Trophoblast cell (in vitro differentiated cells and primary cell): ENCODE measurements at regions not wholly inside any gene's neighbourhood (a gene's known extent, or its start where the extent isn't known, plus 50 kb on each side); places are given as distances from the start of the nearest gene placed in this dataset.

ENCODE experiments used
- DNase-seq, 2 donors: peaks; one replicate each; pipeline ENCODE4 v3.0.0-alpha.2; 2016
- H2AFZ ChIP-seq: 2 replicates; pipeline ENCODE4 v1.6.1; 2013; ENCODE audit warnings: low read length, moderate library complexity, mild to moderate bottlenecking; ENCODE audit not compliant: insufficient read depth, poor library complexity
- H2AK5ac ChIP-seq: 2 replicates; pipeline ENCODE4 v1.6.1; 2013; ENCODE audit warnings: mild to moderate bottlenecking, low read length
- H2BK120ac ChIP-seq: 2 replicates; pipeline ENCODE4 v1.6.1; 2013; ENCODE audit warnings: low read length, mild to moderate bottlenecking, moderate library complexity; ENCODE audit not compliant: insufficient read depth, poor library complexity
- H2BK12ac ChIP-seq: 2 replicates; pipeline ENCODE4 v1.6.1; 2013; ENCODE audit warnings: mild to moderate bottlenecking, low read length, moderate library complexity
- H2BK5ac ChIP-seq: 2 replicates; pipeline ENCODE4 v1.6.1; 2013; ENCODE audit warnings: low read length, low read depth, moderate library complexity, mild to moderate bottlenecking; ENCODE audit not compliant: poor library complexity
- H3K14ac ChIP-seq: 2 replicates; pipeline ENCODE4 v1.6.1; 2013; ENCODE audit warnings: mild to moderate bottlenecking, low read length
- H3K18ac ChIP-seq: 2 replicates; pipeline ENCODE4 v1.6.1; 2013; ENCODE audit warnings: mild to moderate bottlenecking, low read length
- H3K23ac ChIP-seq: 2 replicates; pipeline ENCODE4 v1.6.1; 2013; ENCODE audit warnings: low read length
- H3K27ac ChIP-seq: 2 replicates; pipeline ENCODE4 v1.5.1; 2013; ENCODE audit warnings: low read depth, mild to moderate bottlenecking, inconsistent platforms, low read length, moderate library complexity
- H3K27me3 ChIP-seq: 2 replicates; pipeline ENCODE4 v1.6.1; 2013; ENCODE audit warnings: inconsistent platforms, mild to moderate bottlenecking, low read length, moderate library complexity; ENCODE audit not compliant: insufficient read depth
- H3K36me3 ChIP-seq, 2 experiments: 1 replicate in 1 of 2; 2 replicates in 1 of 2; pipeline ENCODE4 v1.6.1; 2013; ENCODE audit warnings: low read length in 2 of 2, mild to moderate bottlenecking in 2 of 2, moderate library complexity in 1 of 2; ENCODE audit not compliant: insufficient read depth in 2 of 2, control insufficient read depth in 1 of 2
- H3K4ac ChIP-seq: 2 replicates; pipeline ENCODE4 v1.6.1; 2013; ENCODE audit warnings: low read depth, mild to moderate bottlenecking, low read length, moderate library complexity
- H3K4me1 ChIP-seq, 2 experiments: 1 replicate in 1 of 2; 2 replicates in 1 of 2; pipeline ENCODE4 v1.6.1; 2013; ENCODE audit warnings: low read length in 2 of 2, mild to moderate bottlenecking in 2 of 2, moderate library complexity in 1 of 2; ENCODE audit not compliant: insufficient read depth in 2 of 2, control insufficient read depth in 1 of 2
- H3K4me2 ChIP-seq: 2 replicates; pipeline ENCODE4 v1.6.1; 2013; ENCODE audit warnings: inconsistent platforms, mild to moderate bottlenecking, low read length, moderate library complexity
- H3K4me3 ChIP-seq: 2 replicates; pipeline ENCODE4 v1.5.1; 2013; ENCODE audit warnings: mild to moderate bottlenecking, low read depth, low read length, inconsistent platforms
- H3K79me1 ChIP-seq: one replicate; pipeline ENCODE4 v1.6.1; 2013; ENCODE audit warnings: low read length
- H3K79me2 ChIP-seq: 2 replicates; pipeline ENCODE4 v1.6.1; 2013; ENCODE audit warnings: low read length, mild to moderate bottlenecking; ENCODE audit not compliant: control insufficient read depth, insufficient read depth, poor library complexity
- H3K9ac ChIP-seq: 2 replicates; pipeline ENCODE4 v1.6.1; 2013; ENCODE audit warnings: mild to moderate bottlenecking, low read length
- H3K9me3 ChIP-seq: 2 replicates; pipeline ENCODE4 v1.6.1; 2013; ENCODE audit warnings: low read depth, mild to moderate bottlenecking, control low read depth, inconsistent platforms, low read length; ENCODE audit not compliant: insufficient read depth
- H4K12ac ChIP-seq: 2 replicates; pipeline ENCODE4 v1.6.1; 2013; ENCODE audit warnings: low read depth, mild to moderate bottlenecking, low read length, moderate library complexity
- H4K8ac ChIP-seq: 2 replicates; pipeline ENCODE4 v1.6.1; 2013; ENCODE audit warnings: low read depth, mild to moderate bottlenecking, low read length, moderate library complexity
- H4K91ac ChIP-seq: one replicate; pipeline ENCODE4 v1.6.1; 2013; ENCODE audit warnings: low read depth, mild to moderate bottlenecking, low read length, moderate library complexity
- WGBS: extraction: QIAGEN DNeasy Blood & Tissue Kit; methylation state at CpG from one replicate; pipeline ENCODE4 v1.1.7; 2013; ENCODE audit warnings: missing lambda C conversion rate; ENCODE audit not compliant: insufficient read length, insufficient coverage; ENCODE audit errors: extremely low coverage; 5-methylcytosine and 5-hydroxymethylcytosine counted together

DNA sequence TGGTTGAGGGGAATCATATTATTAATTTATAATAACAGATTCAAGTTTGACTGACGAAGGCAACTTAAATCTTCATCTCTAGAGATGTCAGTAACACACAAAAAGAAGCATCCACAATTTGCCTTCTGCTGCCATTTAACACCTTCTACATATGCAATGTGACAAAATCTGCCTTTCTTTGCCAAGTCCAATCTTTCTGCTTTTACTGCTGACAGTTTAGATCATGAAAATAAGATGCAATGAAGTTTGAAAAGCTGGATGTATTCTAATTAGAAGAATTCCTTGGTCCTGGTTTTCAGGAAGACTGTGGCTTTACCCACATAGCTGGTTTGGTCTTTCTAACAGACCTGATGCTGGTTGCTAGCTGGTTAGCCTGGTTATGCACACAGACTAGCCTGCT, 178.9 kb downstream of the ACER2 start:
- Histone ChIP-seq H3K4me1 (no peaks in the 10 kb centered on the region), H2BK120ac (no peak overlapping the region), H4K91ac (no peak overlapping the region)

DNA sequence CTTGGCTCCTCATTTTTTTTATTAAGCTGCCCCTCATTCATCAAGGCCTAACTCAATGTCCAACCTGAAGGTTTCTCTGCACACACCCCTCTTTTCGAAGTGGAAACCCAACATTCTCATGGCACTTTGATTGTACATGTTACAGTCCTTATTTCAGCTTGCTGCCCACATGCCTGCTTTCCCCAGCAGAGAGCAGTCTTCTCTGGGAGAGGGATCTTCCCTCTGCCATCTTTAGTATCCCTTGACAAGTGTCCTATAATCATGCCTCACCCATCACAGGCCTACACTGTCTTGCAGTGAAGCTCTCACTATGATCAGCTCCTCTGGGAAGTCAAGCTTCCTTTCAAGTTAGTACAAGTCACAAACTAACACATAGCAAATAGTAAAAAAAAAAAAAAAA, 175.1 kb downstream of the ACER2 start:
- H2AK5ac ChIP-seq: no peak overlapping the region
- no peak overlapping the region for H3K18ac ChIP-seq
- H3K79me1 ChIP-seq: no peaks in the 10 kb centered on the region
- WGBS: no CpG with 5 or more reads among the region's 1 CpG
- no peak overlapping the region for H3K27ac ChIP-seq
- no peaks in the 10 kb centered on the region for H3K9me3 ChIP-seq
- H2BK120ac ChIP-seq: no peak overlapping the region
- no peak overlapping the region for H2BK12ac ChIP-seq
- DNase-seq: no peak
- no peaks in the 10 kb centered on the region for H3K4me1 ChIP-seq
- no peak overlapping the region for H4K8ac ChIP-seq
- H3K36me3 ChIP-seq: no peaks in the 10 kb centered on the region
- no peak overlapping the region for H3K4me2 ChIP-seq
- H3K79me2 ChIP-seq: no peaks in the 10 kb centered on the region
- no peak overlapping the region for H2BK5ac ChIP-seq
- H3K9ac ChIP-seq: peak overlapping the region; percentile 22
- no peak overlapping the region for H3K4ac ChIP-seq
- peak overlapping the region; percentile 89 for H3K23ac ChIP-seq
- no peak overlapping the region for H2AFZ ChIP-seq
- H3K27me3 ChIP-seq: no peaks in the 10 kb centered on the region
- no peak overlapping the region for H4K12ac ChIP-seq
- H4K91ac ChIP-seq: no peak overlapping the region
- no peak overlapping the region for H3K4me3 ChIP-seq
- H3K14ac ChIP-seq: no peak overlapping the region

More for the DNA sequence above, 178.9 kb downstream of the ACER2 start:
- Histone ChIP-seq H3K36me3 (no peaks in the 10 kb centered on the region), H3K9me3 (no peaks in the 10 kb centered on the region), H3K79me2 (no peaks in the 10 kb centered on the region), H3K9ac (no peak overlapping the region), H3K79me1 (no peaks in the 10 kb centered on the region), H3K23ac (no peak overlapping the region), H2AFZ (no peak overlapping the region), H3K14ac (no peak overlapping the region), H2AK5ac (no peak overlapping the region), H4K8ac (no peak overlapping the region), H3K27ac (no peak overlapping the region), H4K12ac (no peak overlapping the region), H3K4me3 (no peak overlapping the region), H2BK5ac (no peak overlapping the region), H2BK12ac (no peak overlapping the region), H3K18ac (no peak overlapping the region), H3K27me3 (no peaks in the 10 kb centered on the region), H3K4ac (no peak overlapping the region), H3K4me2 (no peak overlapping the region)
- no peak for DNase-seq
- no CpG with 5 or more reads among the region's 1 CpG for WGBS

DNA sequence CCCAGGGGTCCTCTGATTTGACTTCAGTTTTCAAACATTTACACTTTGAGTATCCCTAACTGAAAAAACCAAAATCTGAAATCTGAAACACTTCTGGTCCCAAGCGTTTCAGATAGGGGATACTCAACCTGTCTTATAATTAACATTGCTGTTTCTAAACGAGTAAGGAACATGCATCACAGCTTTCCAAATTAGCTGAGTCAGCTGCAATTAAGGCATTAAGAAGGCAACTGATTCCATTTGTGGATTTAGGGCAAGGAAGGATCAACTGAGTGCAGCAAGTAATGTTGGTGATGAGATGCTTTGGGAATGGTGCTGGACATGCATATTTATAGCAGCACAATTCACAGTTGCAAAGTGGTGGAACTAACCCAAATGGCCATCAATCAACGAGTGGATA, 168.6 kb downstream of the ACER2 start:
- Histone ChIP-seq H2AFZ (no peak overlapping the region), H3K4me3 (no peak overlapping the region), H3K4me2 (no peak overlapping the region), H3K14ac (no peak overlapping the region), H3K79me1 (no peaks in the 10 kb centered on the region), H3K9me3 (no peaks in the 10 kb centered on the region), H3K4me1 (no peaks in the 10 kb centered on the region), H3K27me3 (no peaks in the 10 kb centered on the region), H3K4ac (no peak overlapping the region), H2BK120ac (no peak overlapping the region), H4K91ac (no peak overlapping the region), H3K79me2 (no peaks in the 10 kb centered on the region), H3K23ac (no peak overlapping the region), H3K36me3 (no peaks in the 10 kb centered on the region), H4K12ac (no peak overlapping the region), H4K8ac (no peak overlapping the region), H2AK5ac (no peak overlapping the region), H3K18ac (no peak overlapping the region), H2BK5ac (no peak overlapping the region), H3K27ac (no peak overlapping the region), H2BK12ac (no peak overlapping the region), H3K9ac (no peak overlapping the region)
- no CpG with 5 or more reads among the region's 3 CpGs for WGBS
- no peak for DNase-seq

DNA sequence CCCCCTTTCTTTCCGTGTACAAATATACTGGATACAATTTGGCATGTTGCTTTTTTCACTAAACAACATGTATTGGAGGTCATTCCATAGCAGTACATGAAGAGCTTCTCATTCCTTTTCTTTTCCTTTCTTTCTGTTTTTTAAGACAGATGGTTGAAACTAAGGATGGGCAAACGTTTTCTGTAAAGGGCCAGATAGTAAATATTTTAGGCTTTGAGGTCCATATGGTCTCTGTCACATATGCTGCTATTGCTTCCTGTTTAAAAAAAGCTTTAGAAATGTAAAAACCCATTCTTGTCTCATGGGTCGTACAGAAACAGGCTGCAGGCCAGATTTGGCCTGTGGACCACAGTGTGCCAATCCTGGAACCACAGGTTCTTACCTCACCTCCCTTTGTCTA, 160.1 kb downstream of the ACER2 start:
- H3K4ac ChIP-seq: no peak overlapping the region
- H3K18ac ChIP-seq: no peak overlapping the region
- H4K8ac ChIP-seq: no peak overlapping the region
- H3K27me3 ChIP-seq: no peaks in the 10 kb centered on the region
- H4K91ac ChIP-seq: no peak overlapping the region
- no CpG with 5 or more reads among the region's 3 CpGs for WGBS
- no peak overlapping the region for H2AFZ ChIP-seq
- H3K4me3 ChIP-seq: no peak overlapping the region
- no peak overlapping the region for H2BK120ac ChIP-seq
- DNase-seq: no peak
- no peaks in the 10 kb centered on the region for H3K79me2 ChIP-seq
- H3K9me3 ChIP-seq: no peaks in the 10 kb centered on the region
- H3K36me3 ChIP-seq: no peaks in the 10 kb centered on the region
- H3K9ac ChIP-seq: no peak overlapping the region
- H3K27ac ChIP-seq: no peak overlapping the region
- no peak overlapping the region for H3K23ac ChIP-seq
- H3K4me1 ChIP-seq: no peaks in the 10 kb centered on the region
- H3K14ac ChIP-seq: no peak overlapping the region
- no peak overlapping the region for H2BK12ac ChIP-seq
- no peak overlapping the region for H3K4me2 ChIP-seq
- H2BK5ac ChIP-seq: no peak overlapping the region
- no peaks in the 10 kb centered on the region for H3K79me1 ChIP-seq
- no peak overlapping the region for H2AK5ac ChIP-seq
- no peak overlapping the region for H4K12ac ChIP-seq
